HepG2 (cell line): ENCODE measurements at regions not wholly inside any gene's neighbourhood (a gene's known extent, or its start where the extent isn't known, plus 50 kb on each side); places are given as distances from the start of the nearest gene placed in this dataset.

Experiments
- FOXJ3 ChIP-seq: sonication (generic); formaldehyde crosslinking; IDR thresholded peaks from 2 replicates; pipeline ENCODE4 v1.4.0; 2020; ENCODE audit warnings: missing genetic modification reagents, mild to moderate bottlenecking, borderline replicate concordance
- HNF4A ChIP-seq: sonication (generic); formaldehyde crosslinking; IDR thresholded peaks from 2 replicates; pipeline ENCODE4 v1.4.0; 2020; ENCODE audit warnings: missing genetic modification reagents
- PHB2 ChIP-seq: fragments of 450-650 bp; IDR thresholded peaks from 2 replicates; pipeline ENCODE4 v1.6.1; 2018; ENCODE audit not compliant: partially characterized antibody
- POLR2AphosphoS5 ChIP-seq: IDR thresholded peaks from 2 replicates; pipeline ENCODE4 v1.6.1; 2012; ENCODE audit warnings: low read depth, low read length
- TF ChIP-seq, protein P1 (sequence below): sonication (generic); formaldehyde crosslinking; conservative IDR thresholded peaks from 2 replicates; pipeline ENCODE4 v1.4.0; 2020; ENCODE audit warnings: missing genetic modification reagents
- TF ChIP-seq, protein P2 (sequence below): sonication (generic); formaldehyde crosslinking; IDR thresholded peaks from 2 replicates; pipeline ENCODE4 v1.5.0; 2020; ENCODE audit warnings: mild to moderate bottlenecking, missing genetic modification reagents, moderate library complexity
- TF ChIP-seq, protein P3 (sequence below): IDR thresholded peaks from 2 replicates; pipeline ENCODE4 v1.6.1; 2012; ENCODE audit warnings: inconsistent platforms

DNA sequence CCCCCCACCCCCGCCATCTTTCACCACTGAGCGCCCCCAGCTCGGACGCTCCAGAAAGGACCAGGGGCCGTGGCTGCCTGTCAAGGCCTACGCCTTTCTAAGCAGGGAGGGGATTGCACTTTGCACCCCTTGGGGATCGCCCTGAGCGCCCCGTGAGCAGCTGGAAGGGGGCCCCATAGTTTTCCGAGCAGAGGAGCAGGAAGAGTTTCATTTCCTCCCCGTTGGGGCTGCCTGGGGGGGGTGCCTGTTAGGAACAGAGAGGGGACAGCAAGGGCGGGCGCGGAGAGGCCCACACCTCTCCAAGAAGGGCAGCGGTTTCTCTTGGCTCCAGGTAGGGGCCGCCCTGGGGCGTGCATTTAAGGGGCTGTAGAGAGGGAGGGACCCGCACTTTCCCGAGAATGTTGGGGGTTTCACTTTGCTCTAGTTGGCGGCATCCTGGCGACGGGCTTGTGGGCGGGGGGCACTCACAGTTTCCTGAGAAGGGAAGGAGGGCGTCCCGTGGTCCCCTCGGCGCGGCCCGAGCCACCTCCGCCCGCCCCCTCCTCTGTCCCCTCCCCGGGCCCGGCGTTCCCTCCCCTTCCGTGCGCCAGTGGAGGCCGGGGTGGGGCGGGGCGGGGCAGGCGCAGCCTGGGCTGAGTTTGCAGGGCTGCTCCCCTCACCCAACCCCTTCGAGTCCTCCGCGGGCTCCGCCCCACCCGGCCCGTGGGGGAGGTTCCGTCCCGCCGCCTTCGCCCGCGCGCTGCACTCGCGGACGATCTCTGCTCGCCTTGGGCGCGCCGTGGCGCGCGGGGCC is 82.3 kb upstream of the CD99 start:
- TF ChIP-seq PHB2 (no peak), POLR2AphosphoS5 (peak; percentile 66), FOXJ3 (CRISPR knock-in tag) (no peak), HNF4A (CRISPR knock-in tag) (peak; percentile 75)
- TF ChIP-seq, protein P1, sequence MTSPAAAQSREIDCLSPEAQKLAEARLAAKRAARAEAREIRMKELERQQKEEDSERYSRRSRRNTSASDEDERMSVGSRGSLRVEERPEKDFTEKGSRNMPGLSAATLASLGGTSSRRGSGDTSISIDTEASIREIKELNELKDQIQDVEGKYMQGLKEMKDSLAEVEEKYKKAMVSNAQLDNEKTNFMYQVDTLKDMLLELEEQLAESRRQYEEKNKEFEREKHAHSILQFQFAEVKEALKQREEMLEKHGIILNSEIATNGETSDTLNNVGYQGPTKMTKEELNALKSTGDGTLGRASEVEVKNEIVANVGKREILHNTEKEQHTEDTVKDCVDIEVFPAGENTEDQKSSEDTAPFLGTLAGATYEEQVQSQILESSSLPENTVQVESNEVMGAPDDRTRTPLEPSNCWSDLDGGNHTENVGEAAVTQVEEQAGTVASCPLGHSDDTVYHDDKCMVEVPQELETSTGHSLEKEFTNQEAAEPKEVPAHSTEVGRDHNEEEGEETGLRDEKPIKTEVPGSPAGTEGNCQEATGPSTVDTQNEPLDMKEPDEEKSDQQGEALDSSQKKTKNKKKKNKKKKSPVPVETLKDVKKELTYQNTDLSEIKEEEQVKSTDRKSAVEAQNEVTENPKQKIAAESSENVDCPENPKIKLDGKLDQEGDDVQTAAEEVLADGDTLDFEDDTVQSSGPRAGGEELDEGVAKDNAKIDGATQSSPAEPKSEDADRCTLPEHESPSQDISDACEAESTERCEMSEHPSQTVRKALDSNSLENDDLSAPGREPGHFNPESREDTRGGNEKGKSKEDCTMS (CRISPR knock-in tag) = no peak
- TF ChIP-seq, protein P2, sequence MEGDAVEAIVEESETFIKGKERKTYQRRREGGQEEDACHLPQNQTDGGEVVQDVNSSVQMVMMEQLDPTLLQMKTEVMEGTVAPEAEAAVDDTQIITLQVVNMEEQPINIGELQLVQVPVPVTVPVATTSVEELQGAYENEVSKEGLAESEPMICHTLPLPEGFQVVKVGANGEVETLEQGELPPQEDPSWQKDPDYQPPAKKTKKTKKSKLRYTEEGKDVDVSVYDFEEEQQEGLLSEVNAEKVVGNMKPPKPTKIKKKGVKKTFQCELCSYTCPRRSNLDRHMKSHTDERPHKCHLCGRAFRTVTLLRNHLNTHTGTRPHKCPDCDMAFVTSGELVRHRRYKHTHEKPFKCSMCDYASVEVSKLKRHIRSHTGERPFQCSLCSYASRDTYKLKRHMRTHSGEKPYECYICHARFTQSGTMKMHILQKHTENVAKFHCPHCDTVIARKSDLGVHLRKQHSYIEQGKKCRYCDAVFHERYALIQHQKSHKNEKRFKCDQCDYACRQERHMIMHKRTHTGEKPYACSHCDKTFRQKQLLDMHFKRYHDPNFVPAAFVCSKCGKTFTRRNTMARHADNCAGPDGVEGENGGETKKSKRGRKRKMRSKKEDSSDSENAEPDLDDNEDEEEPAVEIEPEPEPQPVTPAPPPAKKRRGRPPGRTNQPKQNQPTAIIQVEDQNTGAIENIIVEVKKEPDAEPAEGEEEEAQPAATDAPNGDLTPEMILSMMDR (CRISPR knock-in tag) = peak; percentile 3
- TF ChIP-seq, protein P3, sequence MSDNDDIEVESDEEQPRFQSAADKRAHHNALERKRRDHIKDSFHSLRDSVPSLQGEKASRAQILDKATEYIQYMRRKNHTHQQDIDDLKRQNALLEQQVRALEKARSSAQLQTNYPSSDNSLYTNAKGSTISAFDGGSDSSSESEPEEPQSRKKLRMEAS = 0 out of 2 replicates have a peak, but pooled peaks have one; percentile 46
